ENCODE measurements at regions not wholly inside any gene's neighbourhood (a gene's known extent, or its start where the extent isn't known, plus 50 kb on each side); places are given as distances from the start of the nearest gene placed in this dataset.

DNA sequence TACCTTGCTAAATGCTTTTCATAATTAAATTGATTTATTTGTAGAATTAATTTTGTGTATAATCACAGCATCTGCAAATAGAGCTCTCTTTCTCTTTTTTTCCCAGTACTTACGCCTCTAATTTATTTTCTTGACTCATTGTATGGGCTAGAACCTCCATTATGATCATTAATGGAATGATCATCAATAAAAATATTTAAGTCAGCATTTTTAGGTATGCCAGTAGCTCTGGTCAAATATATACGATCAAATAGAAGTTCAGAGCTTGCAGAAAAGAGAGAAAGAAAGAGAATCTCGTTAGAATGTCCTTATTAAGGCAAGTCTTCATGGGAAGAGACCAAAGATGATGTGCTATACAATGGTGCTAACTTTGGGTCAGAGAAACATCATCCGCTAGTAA lies 202.6 kb downstream of the TLR4 start:
- Histone ChIP-seq H3K4me1 (ENCODE audit: control insufficient read depth, insufficient read depth, low read length) (no peaks in the 10 kb centered on the region), H3K9me3 (ENCODE audit: control insufficient read depth, insufficient read depth, low read depth, low read length) (no peaks in the 10 kb centered on the region), H3K36me3 (ENCODE audit: control insufficient read depth in 2 of 2, insufficient read depth in 1 of 2, low read length in 2 of 2) (no peaks in the 10 kb centered on the region), H3K27ac (ENCODE audit: extremely low read depth, low read depth, low read length) (no peak overlapping the region), H3K4me3 (ENCODE audit: low read depth, low read length) (no peak overlapping the region)
- POLR2A ChIA-PET: no interaction called here
- TF ChIP-seq, protein P1, sequence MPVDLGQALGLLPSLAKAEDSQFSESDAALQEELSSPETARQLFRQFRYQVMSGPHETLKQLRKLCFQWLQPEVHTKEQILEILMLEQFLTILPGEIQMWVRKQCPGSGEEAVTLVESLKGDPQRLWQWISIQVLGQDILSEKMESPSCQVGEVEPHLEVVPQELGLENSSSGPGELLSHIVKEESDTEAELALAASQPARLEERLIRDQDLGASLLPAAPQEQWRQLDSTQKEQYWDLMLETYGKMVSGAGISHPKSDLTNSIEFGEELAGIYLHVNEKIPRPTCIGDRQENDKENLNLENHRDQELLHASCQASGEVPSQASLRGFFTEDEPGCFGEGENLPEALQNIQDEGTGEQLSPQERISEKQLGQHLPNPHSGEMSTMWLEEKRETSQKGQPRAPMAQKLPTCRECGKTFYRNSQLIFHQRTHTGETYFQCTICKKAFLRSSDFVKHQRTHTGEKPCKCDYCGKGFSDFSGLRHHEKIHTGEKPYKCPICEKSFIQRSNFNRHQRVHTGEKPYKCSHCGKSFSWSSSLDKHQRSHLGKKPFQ (tag by site-specific recombination; IDR thresholded peaks at IDR 0.05): no peak
- TF ChIP-seq, protein P2, sequence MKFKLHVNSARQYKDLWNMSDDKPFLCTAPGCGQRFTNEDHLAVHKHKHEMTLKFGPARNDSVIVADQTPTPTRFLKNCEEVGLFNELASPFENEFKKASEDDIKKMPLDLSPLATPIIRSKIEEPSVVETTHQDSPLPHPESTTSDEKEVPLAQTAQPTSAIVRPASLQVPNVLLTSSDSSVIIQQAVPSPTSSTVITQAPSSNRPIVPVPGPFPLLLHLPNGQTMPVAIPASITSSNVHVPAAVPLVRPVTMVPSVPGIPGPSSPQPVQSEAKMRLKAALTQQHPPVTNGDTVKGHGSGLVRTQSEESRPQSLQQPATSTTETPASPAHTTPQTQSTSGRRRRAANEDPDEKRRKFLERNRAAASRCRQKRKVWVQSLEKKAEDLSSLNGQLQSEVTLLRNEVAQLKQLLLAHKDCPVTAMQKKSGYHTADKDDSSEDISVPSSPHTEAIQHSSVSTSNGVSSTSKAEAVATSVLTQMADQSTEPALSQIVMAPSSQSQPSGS (tag by site-specific recombination; IDR thresholded peaks at IDR 0.05; ENCODE audit: low read depth): no peak
- TF ChIP-seq, protein P3, sequence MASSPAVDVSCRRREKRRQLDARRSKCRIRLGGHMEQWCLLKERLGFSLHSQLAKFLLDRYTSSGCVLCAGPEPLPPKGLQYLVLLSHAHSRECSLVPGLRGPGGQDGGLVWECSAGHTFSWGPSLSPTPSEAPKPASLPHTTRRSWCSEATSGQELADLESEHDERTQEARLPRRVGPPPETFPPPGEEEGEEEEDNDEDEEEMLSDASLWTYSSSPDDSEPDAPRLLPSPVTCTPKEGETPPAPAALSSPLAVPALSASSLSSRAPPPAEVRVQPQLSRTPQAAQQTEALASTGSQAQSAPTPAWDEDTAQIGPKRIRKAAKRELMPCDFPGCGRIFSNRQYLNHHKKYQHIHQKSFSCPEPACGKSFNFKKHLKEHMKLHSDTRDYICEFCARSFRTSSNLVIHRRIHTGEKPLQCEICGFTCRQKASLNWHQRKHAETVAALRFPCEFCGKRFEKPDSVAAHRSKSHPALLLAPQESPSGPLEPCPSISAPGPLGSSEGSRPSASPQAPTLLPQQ (tag by site-specific recombination; IDR thresholded peaks at IDR 0.05): no peak
- no peak for TF ChIP-seq ZSCAN23 (tag by site-specific recombination; IDR thresholded peaks at IDR 0.05)
- TF ChIP-seq ZNF404 (tag by site-specific recombination; IDR thresholded peaks at IDR 0.05): no peak
- TF ChIP-seq, protein P4, sequence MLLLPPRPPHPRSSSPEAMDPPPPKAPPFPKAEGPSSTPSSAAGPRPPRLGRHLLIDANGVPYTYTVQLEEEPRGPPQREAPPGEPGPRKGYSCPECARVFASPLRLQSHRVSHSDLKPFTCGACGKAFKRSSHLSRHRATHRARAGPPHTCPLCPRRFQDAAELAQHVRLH (tag by site-specific recombination; IDR thresholded peaks at IDR 0.05): no peak
- no peak for TF ChIP-seq KLF9 (tag by site-specific recombination; IDR thresholded peaks at IDR 0.05; ENCODE audit: low read depth)
- TF ChIP-seq ZNF114 (tag by site-specific recombination; IDR thresholded peaks at IDR 0.05): no peak
- TF ChIP-seq ZNF654 (tag by site-specific recombination; IDR thresholded peaks at IDR 0.05; ENCODE audit: low read depth): no peak
- no peak for TF ChIP-seq ZNF707 (tag by site-specific recombination; IDR thresholded peaks at IDR 0.05)
- no peak for TF ChIP-seq ZNF510 (tag by site-specific recombination; IDR thresholded peaks at IDR 0.05; ENCODE audit: insufficient replicate concordance)
- TF ChIP-seq, protein P5, sequence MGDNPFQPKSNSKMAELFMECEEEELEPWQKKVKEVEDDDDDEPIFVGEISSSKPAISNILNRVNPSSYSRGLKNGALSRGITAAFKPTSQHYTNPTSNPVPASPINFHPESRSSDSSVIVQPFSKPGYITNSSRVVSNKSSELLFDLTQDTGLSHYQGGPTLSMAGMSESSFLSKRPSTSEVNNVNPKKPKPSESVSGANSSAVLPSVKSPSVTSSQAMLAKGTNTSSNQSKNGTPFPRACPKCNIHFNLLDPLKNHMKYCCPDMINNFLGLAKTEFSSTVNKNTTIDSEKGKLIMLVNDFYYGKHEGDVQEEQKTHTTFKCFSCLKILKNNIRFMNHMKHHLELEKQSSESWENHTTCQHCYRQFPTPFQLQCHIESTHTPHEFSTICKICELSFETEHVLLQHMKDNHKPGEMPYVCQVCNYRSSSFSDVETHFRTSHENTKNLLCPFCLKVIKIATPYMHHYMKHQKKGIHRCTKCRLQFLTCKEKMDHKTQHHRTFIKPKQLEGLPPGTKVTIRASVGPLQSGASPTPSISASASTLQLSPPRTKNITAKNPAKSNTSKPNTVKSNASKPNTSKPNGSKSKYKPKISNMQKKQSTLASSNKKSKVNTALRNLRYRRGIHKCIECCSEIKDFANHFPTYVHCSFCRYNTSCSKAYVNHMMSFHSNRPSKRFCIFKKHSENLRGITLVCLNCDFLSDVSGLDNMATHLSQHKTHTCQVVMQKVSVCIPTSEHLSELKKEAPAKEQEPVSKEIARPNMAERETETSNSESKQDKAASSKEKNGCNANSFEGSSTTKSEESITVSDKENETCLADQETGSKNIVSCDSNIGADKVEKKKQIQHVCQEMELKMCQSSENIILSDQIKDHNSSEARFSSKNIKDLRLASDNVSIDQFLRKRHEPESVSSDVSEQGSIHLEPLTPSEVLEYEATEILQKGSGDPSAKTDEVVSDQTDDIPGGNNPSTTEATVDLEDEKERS (tag by site-specific recombination; IDR thresholded peaks at IDR 0.05): no peak
- no peak for TF ChIP-seq ZNF658 (tag by site-specific recombination; IDR thresholded peaks at IDR 0.05)
- TF ChIP-seq, protein P6, sequence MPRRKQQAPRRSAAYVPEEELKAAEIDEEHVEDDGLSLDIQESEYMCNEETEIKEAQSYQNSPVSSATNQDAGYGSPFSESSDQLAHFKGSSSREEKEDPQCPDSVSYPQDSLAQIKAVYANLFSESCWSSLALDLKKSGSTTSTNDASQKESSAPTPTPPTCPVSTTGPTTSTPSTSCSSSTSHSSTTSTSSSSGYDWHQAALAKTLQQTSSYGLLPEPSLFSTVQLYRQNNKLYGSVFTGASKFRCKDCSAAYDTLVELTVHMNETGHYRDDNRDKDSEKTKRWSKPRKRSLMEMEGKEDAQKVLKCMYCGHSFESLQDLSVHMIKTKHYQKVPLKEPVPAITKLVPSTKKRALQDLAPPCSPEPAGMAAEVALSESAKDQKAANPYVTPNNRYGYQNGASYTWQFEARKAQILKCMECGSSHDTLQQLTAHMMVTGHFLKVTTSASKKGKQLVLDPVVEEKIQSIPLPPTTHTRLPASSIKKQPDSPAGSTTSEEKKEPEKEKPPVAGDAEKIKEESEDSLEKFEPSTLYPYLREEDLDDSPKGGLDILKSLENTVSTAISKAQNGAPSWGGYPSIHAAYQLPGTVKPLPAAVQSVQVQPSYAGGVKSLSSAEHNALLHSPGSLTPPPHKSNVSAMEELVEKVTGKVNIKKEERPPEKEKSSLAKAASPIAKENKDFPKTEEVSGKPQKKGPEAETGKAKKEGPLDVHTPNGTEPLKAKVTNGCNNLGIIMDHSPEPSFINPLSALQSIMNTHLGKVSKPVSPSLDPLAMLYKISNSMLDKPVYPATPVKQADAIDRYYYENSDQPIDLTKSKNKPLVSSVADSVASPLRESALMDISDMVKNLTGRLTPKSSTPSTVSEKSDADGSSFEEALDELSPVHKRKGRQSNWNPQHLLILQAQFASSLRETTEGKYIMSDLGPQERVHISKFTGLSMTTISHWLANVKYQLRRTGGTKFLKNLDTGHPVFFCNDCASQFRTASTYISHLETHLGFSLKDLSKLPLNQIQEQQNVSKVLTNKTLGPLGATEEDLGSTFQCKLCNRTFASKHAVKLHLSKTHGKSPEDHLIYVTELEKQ (tag by site-specific recombination; IDR thresholded peaks at IDR 0.05; ENCODE audit: borderline replicate concordance): no peak
- TF ChIP-seq, protein P7, sequence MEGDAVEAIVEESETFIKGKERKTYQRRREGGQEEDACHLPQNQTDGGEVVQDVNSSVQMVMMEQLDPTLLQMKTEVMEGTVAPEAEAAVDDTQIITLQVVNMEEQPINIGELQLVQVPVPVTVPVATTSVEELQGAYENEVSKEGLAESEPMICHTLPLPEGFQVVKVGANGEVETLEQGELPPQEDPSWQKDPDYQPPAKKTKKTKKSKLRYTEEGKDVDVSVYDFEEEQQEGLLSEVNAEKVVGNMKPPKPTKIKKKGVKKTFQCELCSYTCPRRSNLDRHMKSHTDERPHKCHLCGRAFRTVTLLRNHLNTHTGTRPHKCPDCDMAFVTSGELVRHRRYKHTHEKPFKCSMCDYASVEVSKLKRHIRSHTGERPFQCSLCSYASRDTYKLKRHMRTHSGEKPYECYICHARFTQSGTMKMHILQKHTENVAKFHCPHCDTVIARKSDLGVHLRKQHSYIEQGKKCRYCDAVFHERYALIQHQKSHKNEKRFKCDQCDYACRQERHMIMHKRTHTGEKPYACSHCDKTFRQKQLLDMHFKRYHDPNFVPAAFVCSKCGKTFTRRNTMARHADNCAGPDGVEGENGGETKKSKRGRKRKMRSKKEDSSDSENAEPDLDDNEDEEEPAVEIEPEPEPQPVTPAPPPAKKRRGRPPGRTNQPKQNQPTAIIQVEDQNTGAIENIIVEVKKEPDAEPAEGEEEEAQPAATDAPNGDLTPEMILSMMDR (tag by site-specific recombination; IDR thresholded peaks at IDR 0.05): no peak
- no peak for TF ChIP-seq ZNF121 (tag by site-specific recombination; IDR thresholded peaks at IDR 0.05)
- CTCF ChIA-PET: no interaction called here

Data from HEK293 (cell line).